Effector memory CD4-positive, alpha-beta T cell (primary cell): ENCODE measurements at regions not wholly inside any gene's neighbourhood (a gene's known extent, or its start where the extent isn't known, plus 50 kb on each side); places are given as distances from the start of the nearest gene placed in this dataset.
"Not testable (repeated sequence)": the region's sequence is repeated elsewhere in the genome, so short reads cannot be mapped to it uniquely, and the experiment has no call there.

ENCODE experiments used
- DNase-seq, 3 donors: peaks; one replicate each; pipeline ENCODE4 v3.0.0-alpha.2; 2020
- H3K27ac ChIP-seq: 2 replicates; pipeline ENCODE4 v1.7.0; 2013; ENCODE audit warnings: mild to moderate bottlenecking, low read length, moderate library complexity; ENCODE audit not compliant: insufficient read depth, poor library complexity, severe bottlenecking
- H3K27me3 ChIP-seq: replicated peaks from 2 replicates; pipeline ENCODE4 v1.7.0; 2013; ENCODE audit warnings: mild to moderate bottlenecking, low read length; ENCODE audit not compliant: insufficient read depth, control insufficient read depth, poor library complexity, severe bottlenecking
- H3K36me3 ChIP-seq: 2 replicates; pipeline ENCODE4 v1.7.0; 2013; ENCODE audit warnings: mild to moderate bottlenecking, low read length, moderate library complexity; ENCODE audit not compliant: control insufficient read depth, insufficient read depth
- H3K4me1 ChIP-seq: 2 replicates; pipeline ENCODE4 v1.7.0; 2013; ENCODE audit warnings: low read length, mild to moderate bottlenecking; ENCODE audit not compliant: control insufficient read depth, insufficient read depth, poor library complexity, severe bottlenecking
- H3K4me3 ChIP-seq: 2 replicates; pipeline ENCODE4 v1.7.0; 2013; ENCODE audit warnings: low read length, low read depth, mild to moderate bottlenecking; ENCODE audit not compliant: insufficient read depth, poor library complexity, severe bottlenecking
- H3K9me3 ChIP-seq: 2 replicates; pipeline ENCODE4 v1.7.0; 2013; ENCODE audit warnings: mild to moderate bottlenecking, low read length, moderate library complexity; ENCODE audit not compliant: control insufficient read depth

DNA sequence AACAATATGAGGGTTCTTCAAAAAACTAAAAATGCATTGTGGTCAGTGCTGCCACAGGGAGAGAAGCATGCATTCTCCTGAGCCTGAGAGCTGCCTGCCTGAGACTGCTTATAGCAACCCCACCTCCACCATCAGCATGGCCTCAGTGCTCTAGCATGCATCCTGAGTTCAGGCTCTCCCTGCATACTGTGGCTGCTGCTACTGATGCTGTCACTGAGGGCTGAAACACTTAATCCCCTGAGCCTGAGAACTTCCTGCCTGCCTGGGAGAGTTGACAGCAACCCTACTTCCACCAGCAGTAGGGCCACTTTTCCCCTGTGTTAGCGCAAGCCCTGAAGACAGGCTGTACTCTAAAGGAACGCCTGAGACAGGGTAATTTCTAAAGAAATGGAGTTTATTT, 206.0 kb downstream of the FBXO4 start:
- no peaks in the 10 kb centered on the region for H3K27me3 ChIP-seq
- H3K36me3 ChIP-seq, result no peaks in the 10 kb centered on the region
- no peak overlapping the region for H3K4me3 ChIP-seq
- no peaks in the 10 kb centered on the region for H3K9me3 ChIP-seq
- no peak for DNase-seq
- H3K27ac ChIP-seq, result no peak overlapping the region
- no peaks in the 10 kb centered on the region for H3K4me1 ChIP-seq

- Histone ChIP-seq H3K27me3 (no peaks in the 10 kb centered on the region), H3K9me3 (no peaks in the 10 kb centered on the region), H3K36me3 (no peaks in the 10 kb centered on the region), H3K4me3 (no peak overlapping the region), H3K4me1 (no peaks in the 10 kb centered on the region), H3K27ac (no peak overlapping the region)
- no peak for DNase-seq
Observed at GRCh38 chr5:42143361-42143760, 218.3 kb downstream of the FBXO4 start.

GRCh38 chr5:42148813-42149212, 223.7 kb downstream of the FBXO4 start:
- no peaks in the 10 kb centered on the region for H3K27me3 ChIP-seq
- H3K4me3 ChIP-seq, result no peak overlapping the region
- no peak overlapping the region for H3K27ac ChIP-seq
- peaks cover 14% of the 10 kb centered on the region for H3K9me3 ChIP-seq
- H3K36me3 ChIP-seq, result no peaks in the 10 kb centered on the region
- no peak for DNase-seq
- H3K4me1 ChIP-seq, result no peaks in the 10 kb centered on the region

GRCh38 chr5:42157215-42157614, 232.1 kb downstream of the FBXO4 start:
- no peak for DNase-seq
- no peaks in the 10 kb centered on the region for H3K9me3 ChIP-seq
- no peaks in the 10 kb centered on the region for H3K4me1 ChIP-seq
- H3K4me3 ChIP-seq, result no peak overlapping the region
- H3K27ac ChIP-seq, result no peak overlapping the region
- H3K36me3 ChIP-seq, result no peaks in the 10 kb centered on the region
- H3K27me3 ChIP-seq, result no peaks in the 10 kb centered on the region

DNA sequence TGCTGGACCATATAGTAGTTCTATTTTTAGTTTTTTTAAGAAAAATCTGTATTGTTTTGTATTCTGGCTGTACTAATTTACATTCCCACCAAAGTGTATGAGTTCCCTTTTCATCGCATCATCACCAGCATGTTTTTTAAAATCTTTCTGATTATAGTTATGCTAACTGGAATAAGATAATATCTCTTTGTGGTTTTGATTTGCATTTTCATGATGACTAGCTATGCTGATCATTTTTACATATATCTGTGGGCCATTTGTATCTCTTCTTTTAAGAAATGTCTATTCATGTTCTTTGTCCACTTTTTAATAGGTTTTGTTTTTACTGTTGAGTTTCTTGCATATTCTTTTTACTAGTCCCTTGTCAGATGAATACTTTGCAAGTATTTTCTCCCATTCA, 238.0 kb downstream of the FBXO4 start:
- Histone ChIP-seq H3K36me3 (no peaks in the 10 kb centered on the region), H3K9me3 (no peaks in the 10 kb centered on the region), H3K27me3 (no peaks in the 10 kb centered on the region), H3K4me3 (no peak overlapping the region), H3K27ac (no peak overlapping the region), H3K4me1 (no peaks in the 10 kb centered on the region)
- no peak for DNase-seq

DNA sequence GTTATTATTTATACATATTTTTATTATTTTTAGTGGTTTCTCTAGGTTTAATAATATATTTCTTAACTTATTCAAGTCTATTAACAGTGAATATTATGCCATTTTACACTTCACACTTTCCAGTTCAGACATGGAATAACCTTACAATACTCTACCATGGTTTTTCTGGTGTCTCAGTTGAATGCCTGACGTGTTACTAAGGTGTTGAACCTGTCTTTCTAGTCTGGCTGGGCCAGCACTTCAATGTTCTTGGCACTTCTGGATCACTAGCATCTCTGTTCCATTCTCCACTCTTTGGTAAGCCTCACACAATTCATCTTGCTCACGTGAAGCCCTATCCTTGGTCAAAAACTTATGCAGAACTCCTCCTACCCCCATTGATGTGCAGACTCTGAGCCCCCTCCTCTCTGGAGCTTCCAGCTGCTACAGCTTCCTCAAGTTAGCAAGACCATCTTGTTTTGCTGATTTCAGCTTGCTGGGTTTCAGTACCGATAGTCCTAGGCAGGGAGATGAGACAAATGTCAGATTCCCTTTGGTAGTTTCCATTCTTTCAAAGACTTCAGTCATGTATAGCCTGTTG, 243.1 kb downstream of the FBXO4 start:
- Histone ChIP-seq H3K27me3 (no peaks in the 10 kb centered on the region), H3K4me3 (no peak overlapping the region), H3K27ac (no peak overlapping the region), H3K4me1 (no peaks in the 10 kb centered on the region), H3K36me3 (no peaks in the 10 kb centered on the region), H3K9me3 (no peaks in the 10 kb centered on the region)
- no peak for DNase-seq

DNA sequence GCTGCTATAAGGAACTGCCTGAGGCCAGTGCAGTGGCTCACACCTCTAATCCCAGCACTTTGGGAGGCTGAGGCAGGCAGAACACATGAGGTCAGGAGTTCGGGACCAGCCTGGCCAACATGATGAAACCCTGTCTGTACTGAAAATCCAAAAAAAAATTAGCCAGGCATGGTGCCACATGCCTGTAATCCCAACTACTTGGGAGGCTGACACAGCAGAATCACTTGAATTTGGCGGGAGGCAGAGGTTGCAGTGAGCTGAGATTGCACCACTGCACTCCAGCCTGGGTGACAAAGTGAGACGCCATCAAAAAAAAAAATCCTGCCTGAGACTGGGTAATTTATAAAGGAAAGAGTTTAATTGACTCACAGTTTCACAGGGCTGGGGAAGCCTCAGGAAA, 247.1 kb upstream of the GHR start:
- H3K27me3 ChIP-seq, H3K27ac ChIP-seq, H3K9me3 ChIP-seq, DNase-seq, H3K36me3 ChIP-seq, H3K4me3 ChIP-seq, H3K4me1 ChIP-seq: not testable (repeated sequence)

GRCh38 chr5:42179843-42180242, 243.4 kb upstream of the GHR start:
- not testable (repeated sequence) for H3K27me3 ChIP-seq, H3K4me3 ChIP-seq, H3K9me3 ChIP-seq, H3K27ac ChIP-seq, H3K4me1 ChIP-seq, H3K36me3 ChIP-seq, DNase-seq

- Histone ChIP-seq H3K4me1 (no peaks in the 10 kb centered on the region), H3K9me3 (no peaks in the 10 kb centered on the region), H3K27me3 (no peaks in the 10 kb centered on the region), H3K27ac (no peak overlapping the region), H3K4me3 (no peak overlapping the region), H3K36me3 (no peaks in the 10 kb centered on the region)
- no peak for DNase-seq
Observed at GRCh38 chr5:42216904-42217303, 206.3 kb upstream of the GHR start.

DNA sequence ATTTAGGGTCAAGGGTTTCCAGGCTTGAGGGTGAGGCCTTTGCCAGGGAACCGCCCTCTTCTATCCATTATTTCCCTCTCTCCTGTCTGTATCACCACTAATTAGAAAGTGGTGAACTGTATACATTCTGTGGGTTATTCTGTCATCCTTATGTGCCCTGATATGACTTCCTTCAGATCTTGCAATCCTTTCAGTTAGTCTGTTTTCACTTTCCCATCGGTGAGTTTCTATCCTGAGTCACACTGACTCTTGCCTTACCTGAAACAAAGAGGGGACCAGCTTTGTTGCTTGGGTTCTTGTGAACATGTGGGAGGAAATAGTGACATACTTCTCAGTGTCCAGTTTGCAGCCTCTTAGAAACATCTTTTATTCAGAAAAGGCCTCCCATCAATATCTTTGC, 205.4 kb upstream of the GHR start:
- Histone ChIP-seq H3K9me3 (no peaks in the 10 kb centered on the region), H3K4me1 (no peaks in the 10 kb centered on the region), H3K27me3 (no peaks in the 10 kb centered on the region), H3K4me3 (no peak overlapping the region), H3K36me3 (no peaks in the 10 kb centered on the region), H3K27ac (no peak overlapping the region)
- no peak for DNase-seq

DNA sequence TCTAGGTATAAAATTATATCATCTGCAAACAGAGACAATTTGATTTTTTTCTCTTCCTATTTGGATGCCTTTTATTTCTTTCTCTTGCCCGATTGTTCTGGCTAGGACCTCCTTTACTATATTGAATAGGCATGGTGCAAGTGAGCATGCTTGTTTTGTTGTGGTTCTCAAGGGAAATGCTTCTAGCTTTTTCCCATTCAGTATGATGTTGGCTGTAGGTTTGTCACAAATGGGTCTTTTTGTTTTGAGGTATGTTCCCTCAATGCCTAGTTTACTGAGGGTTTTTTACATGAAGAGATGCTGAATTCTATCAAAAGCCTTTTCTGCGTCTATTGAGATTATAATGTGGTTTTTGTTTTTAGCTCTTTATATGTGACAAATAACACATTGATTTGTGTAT, 198.2 kb upstream of the GHR start:
- Histone ChIP-seq H3K4me1 (no peaks in the 10 kb centered on the region), H3K9me3 (no peaks in the 10 kb centered on the region), H3K27ac (no peak overlapping the region), H3K36me3 (no peaks in the 10 kb centered on the region), H3K27me3 (no peaks in the 10 kb centered on the region), H3K4me3 (no peak overlapping the region)
- DNase-seq, result no peak
